Small intestine (tissue), 7 donors: ENCODE measurements at regions not wholly inside any gene's neighbourhood (a gene's known extent, or its start where the extent isn't known, plus 50 kb on each side); places are given as distances from the start of the nearest gene placed in this dataset.

Experiments used
- DNase-seq, 2 donors: peaks; one replicate each; pipeline versions ENCODE4 v3.0.0 to v3.0.0-alpha.2; 2013
- FAIRE-seq: peaks from 2 replicates; lab custom pipeline; 2012; peaks lifted over from hg19 to GRCh38; lab: Jason Lieb, UNC
- H3K27ac ChIP-seq, 3 donors: one replicate each; pipeline ENCODE4 v1.5.1; 2013; ENCODE audit warnings: low read length in 2 of 3, mild to moderate bottlenecking in 2 of 3, control low read depth in 1 of 3, inconsistent platforms in 1 of 3, low read depth in 1 of 3, moderate library complexity in 1 of 3
- H3K27me3 ChIP-seq, 3 donors: one replicate each; pipeline ENCODE4 v1.6.1; 2013; ENCODE audit warnings: low read length in 3 of 3, inconsistent platforms in 1 of 3; ENCODE audit not compliant: control insufficient read depth in 3 of 3, insufficient read depth in 3 of 3
- H3K36me3 ChIP-seq, 3 donors: one replicate each; pipeline ENCODE4 v1.6.1; 2013; ENCODE audit warnings: low read length in 3 of 3, inconsistent platforms in 1 of 3, low read depth in 1 of 3, mild to moderate bottlenecking in 1 of 3, moderate library complexity in 1 of 3; ENCODE audit not compliant: control insufficient read depth in 3 of 3, insufficient read depth in 2 of 3
- H3K4me1 ChIP-seq, 3 donors: one replicate each; pipeline ENCODE4 v1.6.1; 2013; ENCODE audit warnings: low read length in 2 of 3, inconsistent platforms in 1 of 3, low read depth in 1 of 3, mild to moderate bottlenecking in 1 of 3, moderate library complexity in 1 of 3; ENCODE audit not compliant: control insufficient read depth in 3 of 3, insufficient read depth in 2 of 3
- H3K4me3 ChIP-seq, 3 donors: one replicate each; pipeline ENCODE4 v1.5.1; 2013; ENCODE audit warnings: low read length in 3 of 3, control low read depth in 1 of 3, inconsistent platforms in 1 of 3, low read depth in 1 of 3, mild to moderate bottlenecking in 1 of 3, moderate library complexity in 1 of 3
- H3K9me3 ChIP-seq, 2 donors: one replicate each; pipeline ENCODE4 v1.6.1; 2013; ENCODE audit warnings: low read depth in 1 of 2, low read length in 1 of 2; ENCODE audit not compliant: control insufficient read depth in 2 of 2, insufficient read depth in 1 of 2
- WGBS, 3 donors: extraction: QIAGEN DNeasy Blood & Tissue Kit; methylation state at CpG; one replicate each; pipeline ENCODE4 v1.1.7; 2013; 5-methylcytosine and 5-hydroxymethylcytosine counted together
- donor health status: healthy with polysubstance abuse.
- donor health status: control.
- donor health status: control.
- donor health status: Bipolar disorder and iron deficiency.
- donor health status: healthy.

GRCh38 chr2:121018136-121019061 lies 266.6 kb downstream of the TFCP2L1 start:
- H3K36me3 ChIP-seq, result no peaks in the 10 kb centered on the region
- FAIRE-seq (no peak), DNase-seq (no peak)
- H3K4me3 ChIP-seq, result peak overlapping the region in 1 of 3 donors; percentile 19
- no peak overlapping the region for H3K27ac ChIP-seq
- no peaks in the 10 kb centered on the region for H3K9me3 ChIP-seq
- peaks cover 0 to 5% (median 0%) of the 10 kb centered on the region in 3 donors for H3K4me1 ChIP-seq
- H3K27me3 ChIP-seq, result peaks cover 0 to 8% (median 0%) of the 10 kb centered on the region in 3 donors
- 72 to 88% (median 79%) methylated on average over 38 to 45 of the region's 45 CpGs for WGBS, 3 donors

GRCh38 chr2:121019071-121019470 lies 265.9 kb downstream of the TFCP2L1 start:
- peaks cover 0 to 5% (median 0%) of the 10 kb centered on the region in 3 donors for H3K4me1 ChIP-seq
- H3K9me3 ChIP-seq, result peaks cover 0 to 2% of the 10 kb centered on the region in 2 donors
- H3K36me3 ChIP-seq, result no peaks in the 10 kb centered on the region
- peaks cover 0 to 8% (median 0%) of the 10 kb centered on the region in 3 donors for H3K27me3 ChIP-seq
- WGBS, 3 donors, result 68 to 82% (median 71%) methylated on average over 12 of the region's 12 CpGs
- H3K4me3 ChIP-seq, result peak overlapping the region in 1 of 3 donors; percentile 19
- FAIRE-seq, result no peak
- peak in 1 of 2 donors; percentile 36 for DNase-seq
- no peak overlapping the region for H3K27ac ChIP-seq

GRCh38 chr2:121019756-121020155 lies 265.2 kb downstream of the TFCP2L1 start:
- DNase-seq (no peak), FAIRE-seq (no peak)
- Histone ChIP-seq H3K9me3 (peaks cover 0 to 4% of the 10 kb centered on the region in 2 donors), H3K36me3 (no peaks in the 10 kb centered on the region), H3K4me3 (no peak overlapping the region), H3K4me1 (peaks cover 0 to 5% (median 0%) of the 10 kb centered on the region in 3 donors), H3K27me3 (peaks cover 0 to 8% (median 0%) of the 10 kb centered on the region in 3 donors), H3K27ac (no peak overlapping the region)
- 72 to 82% (median 80%) methylated on average over 7 of the region's 7 CpGs for WGBS, 3 donors

- H3K4me1 ChIP-seq, result peaks cover 0 to 5% (median 0%) of the 10 kb centered on the region in 3 donors
- 64 to 82% (median 71%) methylated on average over 7 of the region's 7 CpGs for WGBS, 3 donors
- peaks cover 0 to 4% of the 10 kb centered on the region in 2 donors for H3K9me3 ChIP-seq
- FAIRE-seq (no peak), DNase-seq (no peak)
- no peaks in the 10 kb centered on the region for H3K36me3 ChIP-seq
- no peak overlapping the region for H3K27ac ChIP-seq
- H3K4me3 ChIP-seq, result no peak overlapping the region
- H3K27me3 ChIP-seq, result peaks cover 0 to 8% (median 0%) of the 10 kb centered on the region in 3 donors
Observed at GRCh38 chr2:121021685-121022084, 263.3 kb downstream of the TFCP2L1 start.

GRCh38 chr2:121028577-121028976 lies 256.4 kb downstream of the TFCP2L1 start:
- Histone ChIP-seq H3K4me3 (no peak overlapping the region), H3K27me3 (peaks cover 2 to 26% (median 5%) of the 10 kb centered on the region in 3 donors), H3K9me3 (peaks cover 0 to 4% of the 10 kb centered on the region in 2 donors), H3K4me1 (no peaks in the 10 kb centered on the region), H3K36me3 (no peaks in the 10 kb centered on the region), H3K27ac (no peak overlapping the region)
- WGBS, 3 donors, result 25 to 49% (median 43%) methylated on average over 1 of the region's 1 CpG
- no peak for DNase-seq
- no peak for FAIRE-seq

GRCh38 chr2:121030523-121030922 lies 254.5 kb downstream of the TFCP2L1 start:
- H3K36me3 ChIP-seq, result no peaks in the 10 kb centered on the region
- H3K9me3 ChIP-seq, result no peaks in the 10 kb centered on the region
- FAIRE-seq, result no peak
- no peak overlapping the region for H3K4me3 ChIP-seq
- H3K4me1 ChIP-seq, result peaks cover 0 to 5% (median 0%) of the 10 kb centered on the region in 3 donors
- no peak for DNase-seq
- H3K27me3 ChIP-seq, result peaks cover 2 to 43% (median 5%) of the 10 kb centered on the region in 3 donors
- WGBS, 3 donors, result 41 to 70% (median 52%) methylated on average over 3 of the region's 3 CpGs
- H3K27ac ChIP-seq, result no peak overlapping the region

GRCh38 chr2:121031568-121032340 lies 253.2 kb downstream of the TFCP2L1 start:
- WGBS, 3 donors, result 92 to 95% (median 95%) methylated on average over 12 of the region's 12 CpGs
- Histone ChIP-seq H3K4me3 (no peak overlapping the region), H3K9me3 (no peaks in the 10 kb centered on the region), H3K27me3 (peaks cover 2 to 43% (median 5%) of the 10 kb centered on the region in 3 donors), H3K4me1 (peaks cover 0 to 5% (median 0%) of the 10 kb centered on the region in 3 donors), H3K27ac (no peak overlapping the region), H3K36me3 (no peaks in the 10 kb centered on the region)
- DNase-seq, result no peak
- no peak for FAIRE-seq

- peaks cover 2 to 41% (median 5%) of the 10 kb centered on the region in 3 donors for H3K27me3 ChIP-seq
- no peak for FAIRE-seq
- peaks cover 0 to 5% (median 0%) of the 10 kb centered on the region in 3 donors for H3K4me1 ChIP-seq
- H3K9me3 ChIP-seq, result no peaks in the 10 kb centered on the region
- 74 to 88% (median 88%) methylated on average over 7 of the region's 7 CpGs for WGBS, 3 donors
- no peak overlapping the region for H3K4me3 ChIP-seq
- H3K27ac ChIP-seq, result no peak overlapping the region
- no peaks in the 10 kb centered on the region for H3K36me3 ChIP-seq
- DNase-seq, result no peak
Observed at GRCh38 chr2:121033461-121033996, 251.5 kb downstream of the TFCP2L1 start.
